B cell (primary cell): ENCODE measurements at regions not wholly inside any gene's neighbourhood (a gene's known extent, or its start where the extent isn't known, plus 50 kb on each side); places are given as distances from the start of the nearest gene placed in this dataset.

Experiments used
- ATAC-seq: fragments of 200-7000 bp; cut with Tn5 transposase; one replicate; pipeline ENCODE4 v1.10.0; 2021; ENCODE audit warnings: low read depth, mild to moderate bottlenecking, moderate number of reproducible peaks, moderate library complexity
- CTCF ChIA-PET: fragments of 350-600 bp; sonication (Branson Sonifier 250); formaldehyde crosslinking; loops from one replicate; lab custom pipeline; 2021; ENCODE audit warnings: antibody characterized with exemption, inconsistent platforms; lab: Charles Lee
- POLR2A ChIA-PET: fragments of 350-600 bp; sonication (Branson Sonifier 250); formaldehyde crosslinking; loops from one replicate; lab custom pipeline; 2021; ENCODE audit warnings: antibody characterized with exemption; lab: Charles Lee
- DNase-seq: peaks from one replicate; pipeline ENCODE4 v3.0.0; 2013
- H2AFZ ChIP-seq: 2 replicates; pipeline ENCODE4 v1.6.1; 2012; ENCODE audit warnings: mild to moderate bottlenecking, low read depth, low read length; ENCODE audit not compliant: insufficient read depth, poor library complexity, severe bottlenecking
- H3K27ac ChIP-seq, 2 donors: 1 replicate in 1 of 2; 2 replicates in 1 of 2; pipeline ENCODE4 v1.5.1; 2012 to 2013; ENCODE audit warnings: low read length in 2 of 2, mild to moderate bottlenecking in 2 of 2, moderate library complexity in 1 of 2
- H3K27me3 ChIP-seq, 4 experiments: fragments of 200-600 bp in 1 of 4; sonication (generic) in 1 of 4; replicated peaks in 1 of 4; 1 replicate in 2 of 4; 2 replicates in 2 of 4; pipeline versions ENCODE4 v1.6.1 to v1.7.0; 2013 to 2016; ENCODE audit warnings: low read length in 3 of 4, mild to moderate bottlenecking in 2 of 4, mixed read lengths in 1 of 4, moderate library complexity in 1 of 4; ENCODE audit not compliant: insufficient read depth in 4 of 4, control insufficient read depth in 3 of 4; ENCODE audit errors: control extremely low read depth in 1 of 4
- H3K36me3 ChIP-seq, 2 experiments: replicated peaks in 1 of 2; 1 replicate in 1 of 2; 2 replicates in 1 of 2; pipeline versions ENCODE4 v1.6.1 to v1.7.1; 2013; ENCODE audit warnings: low read length in 1 of 2; ENCODE audit not compliant: insufficient read depth in 2 of 2, control insufficient read depth in 1 of 2; ENCODE audit errors: control extremely low read depth in 1 of 2, extremely low read depth in 1 of 2
- H3K4me1 ChIP-seq, 2 donors: fragments of 200-600 bp in 1 of 2; sonication (generic) in 1 of 2; 1 replicate in 1 of 2; 2 replicates in 1 of 2; pipeline versions ENCODE4 v1.5.1 to v1.6.1; 2013 to 2017; ENCODE audit warnings: low read length in 2 of 2; ENCODE audit not compliant: control insufficient read depth in 2 of 2, insufficient read depth in 2 of 2
- H3K4me2 ChIP-seq: replicated peaks from 2 replicates; pipeline ENCODE3; 2012; ENCODE audit warnings: mild to moderate bottlenecking, low read depth, low read length; ENCODE audit not compliant: poor library complexity, severe bottlenecking
- H3K4me3 ChIP-seq, 5 experiments: fragments of 200-600 bp in 1 of 5; sonication (generic) in 1 of 5; 1 replicate in 3 of 5; 2 replicates in 2 of 5; pipeline versions ENCODE4 v1.5.1 to v1.7.0; 2011 to 2016; ENCODE audit warnings: low read length in 4 of 5, mild to moderate bottlenecking in 4 of 5, low read depth in 2 of 5, control low read depth in 1 of 5, moderate library complexity in 1 of 5; ENCODE audit not compliant: insufficient read depth in 1 of 5; ENCODE audit errors: control extremely low read depth in 1 of 5, extremely low read depth in 1 of 5
- H3K79me2 ChIP-seq: fragments of 200-600 bp; sonication (generic); one replicate; pipeline ENCODE4 v1.6.0; 2016; ENCODE audit warnings: low read length; ENCODE audit not compliant: control insufficient read depth, insufficient read depth
- H3K9ac ChIP-seq: fragments of 200-600 bp; sonication (generic); 2 replicates; pipeline ENCODE4 v1.6.1; 2017; ENCODE audit warnings: mild to moderate bottlenecking, low read length, moderate library complexity
- H3K9me3 ChIP-seq, 3 donors: one replicate each; pipeline versions ENCODE4 v1.6.1 to v1.7.1; 2013; ENCODE audit warnings: low read length in 2 of 3; ENCODE audit not compliant: control insufficient read depth in 2 of 3, insufficient read depth in 1 of 3; ENCODE audit errors: control extremely low read depth in 1 of 3
- H4K20me1 ChIP-seq: 2 replicates; pipeline ENCODE4 v1.6.0; 2012; ENCODE audit warnings: mild to moderate bottlenecking, low read length; ENCODE audit not compliant: insufficient read depth, control insufficient read depth, poor library complexity, severe bottlenecking
- H3K27ac Mint-ChIP-seq: one replicate; pipeline ENCODE4 v1.8.0; 2021; ENCODE audit warnings: mixed read lengths
- H3K27me3 Mint-ChIP-seq: one replicate; pipeline ENCODE4 v1.8.0; 2021; ENCODE audit warnings: mixed read lengths
- H3K4me1 Mint-ChIP-seq: one replicate; pipeline ENCODE4 v1.8.0; 2021; ENCODE audit warnings: mixed read lengths
- H3K4me3 Mint-ChIP-seq: one replicate; pipeline ENCODE4 v1.8.0; 2021; ENCODE audit warnings: mixed read lengths
- H3K9me3 Mint-ChIP-seq: one replicate; pipeline ENCODE4 v1.8.0; 2022; ENCODE audit warnings: mixed read lengths; ENCODE audit not compliant: insufficient read depth
- EZH2 ChIP-seq: IDR thresholded peaks from 2 replicates; pipeline ENCODE4 v1.6.1; 2012; ENCODE audit warnings: borderline replicate concordance, low read depth, mild to moderate bottlenecking, moderate library complexity, low read length; ENCODE audit not compliant: insufficient read depth, poor library complexity, severe bottlenecking
- WGBS: methylation state at CpG from one replicate; pipeline ENCODE4 v1.1.5; 2013; ENCODE audit warnings: missing lambda C conversion rate; ENCODE audit not compliant: insufficient coverage; 5-methylcytosine and 5-hydroxymethylcytosine counted together
- intact Hi-C: fragments of 100-400 bp; cut with micrococcal nuclease; formaldehyde crosslinking; loops from one replicate; pipeline ENCODE4 v1.10.0; 2022
- TF ChIP-seq, protein P1 (sequence below): fragments of 200-600 bp; IDR thresholded peaks from one replicate; pipeline ENCODE4 v1.8.0; 2022; ENCODE audit warnings: antibody characterized with exemption, mild to moderate bottlenecking

GRCh38 chr6:80433673-80434025 lies 327.2 kb downstream of the BCKDHB start:
- H3K36me3 ChIP-seq: no peaks in the 10 kb centered on the region
- CTCF ChIA-PET: no interaction called here

GRCh38 chr6:80433010-80433672 lies 326.7 kb downstream of the BCKDHB start:
- intact Hi-C loops: no loop called here
- 88% methylated on average over 5 of the region's 10 CpGs for WGBS
- Histone ChIP-seq H2AFZ (no peak overlapping the region), H3K9ac (no peak overlapping the region), H3K4me1 (no peaks in the 10 kb centered on the region), H3K4me3 (no peak overlapping the region), H3K27me3 (no peaks in the 10 kb centered on the region), H3K9me3 (peaks cover 0 to 7% (median 3%) of the 10 kb centered on the region in 3 donors), H3K27ac (no peak overlapping the region), H3K4me2 (no peak overlapping the region), H3K79me2 (no peaks in the 10 kb centered on the region), H4K20me1 (no peaks in the 10 kb centered on the region), H3K36me3 (no peaks in the 10 kb centered on the region)
- Mint-ChIP-seq H3K27me3 (no peaks in the 10 kb centered on the region), H3K4me1 (no peaks in the 10 kb centered on the region), H3K9me3 (no peaks in the 10 kb centered on the region), H3K4me3 (no peak overlapping the region), H3K27ac (no peak overlapping the region)
- DNase-seq (no peak), ATAC-seq (no peak)
- TF ChIP-seq, protein P1, sequence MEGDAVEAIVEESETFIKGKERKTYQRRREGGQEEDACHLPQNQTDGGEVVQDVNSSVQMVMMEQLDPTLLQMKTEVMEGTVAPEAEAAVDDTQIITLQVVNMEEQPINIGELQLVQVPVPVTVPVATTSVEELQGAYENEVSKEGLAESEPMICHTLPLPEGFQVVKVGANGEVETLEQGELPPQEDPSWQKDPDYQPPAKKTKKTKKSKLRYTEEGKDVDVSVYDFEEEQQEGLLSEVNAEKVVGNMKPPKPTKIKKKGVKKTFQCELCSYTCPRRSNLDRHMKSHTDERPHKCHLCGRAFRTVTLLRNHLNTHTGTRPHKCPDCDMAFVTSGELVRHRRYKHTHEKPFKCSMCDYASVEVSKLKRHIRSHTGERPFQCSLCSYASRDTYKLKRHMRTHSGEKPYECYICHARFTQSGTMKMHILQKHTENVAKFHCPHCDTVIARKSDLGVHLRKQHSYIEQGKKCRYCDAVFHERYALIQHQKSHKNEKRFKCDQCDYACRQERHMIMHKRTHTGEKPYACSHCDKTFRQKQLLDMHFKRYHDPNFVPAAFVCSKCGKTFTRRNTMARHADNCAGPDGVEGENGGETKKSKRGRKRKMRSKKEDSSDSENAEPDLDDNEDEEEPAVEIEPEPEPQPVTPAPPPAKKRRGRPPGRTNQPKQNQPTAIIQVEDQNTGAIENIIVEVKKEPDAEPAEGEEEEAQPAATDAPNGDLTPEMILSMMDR: no peak
- TF ChIP-seq EZH2: no peak
- ChIA-PET POLR2A (no interaction called here), CTCF (no interaction called here)

More at GRCh38 chr6:80433673-80434025, 327.2 kb downstream of the BCKDHB start:
- POLR2A ChIA-PET: no interaction called here
- TF ChIP-seq, protein P1: no peak
- TF ChIP-seq EZH2: no peak
- Histone ChIP-seq H3K9ac (no peak overlapping the region), H3K27ac (no peak overlapping the region), H3K79me2 (no peaks in the 10 kb centered on the region), H3K4me2 (no peak overlapping the region), H3K4me1 (no peaks in the 10 kb centered on the region), H2AFZ (no peak overlapping the region), H4K20me1 (no peaks in the 10 kb centered on the region), H3K27me3 (no peaks in the 10 kb centered on the region), H3K4me3 (no peak overlapping the region), H3K9me3 (peaks cover 0 to 7% (median 3%) of the 10 kb centered on the region in 3 donors)
- Mint-ChIP-seq H3K9me3 (no peaks in the 10 kb centered on the region), H3K4me1 (no peaks in the 10 kb centered on the region), H3K27ac (no peak overlapping the region), H3K27me3 (no peaks in the 10 kb centered on the region), H3K4me3 (no peak overlapping the region)
- WGBS: 83% methylated on average over 1 of the region's 2 CpGs
- DNase-seq: no peak
- intact Hi-C loops: no loop called here
- no peak for ATAC-seq
